Lung (tissue), 11 donors: ENCODE measurements at regions not wholly inside any gene's neighbourhood (a gene's known extent, or its start where the extent isn't known, plus 50 kb on each side); places are given as distances from the start of the nearest gene placed in this dataset.

Experiments used
- ATAC-seq: fragments of 200-7000 bp; cut with Tn5 transposase; one replicate; pipeline ENCODE4 v1.9.1; 2020; ENCODE audit warnings: moderate number of reproducible peaks; ENCODE audit not compliant: insufficient read depth, low FRiP score
- DNase-seq, 3 donors: peaks; one replicate each; pipeline ENCODE4 v3.0.0-alpha.2; 2013 to 2017
- H3K27ac ChIP-seq, 2 donors: one replicate each; pipeline ENCODE4 v1.5.1; 2013; ENCODE audit warnings: mild to moderate bottlenecking in 2 of 2, moderate library complexity in 2 of 2, control low read depth in 1 of 2, inconsistent platforms in 1 of 2, low read depth in 1 of 2, low read length in 1 of 2
- H3K27me3 ChIP-seq, 3 donors: one replicate each; pipeline ENCODE4 v1.5.1; 2013; ENCODE audit warnings: low read length in 2 of 3; ENCODE audit not compliant: control insufficient read depth in 3 of 3, insufficient read depth in 3 of 3
- H3K36me3 ChIP-seq, 4 donors: one replicate each; pipeline ENCODE4 v1.5.1; 2013; ENCODE audit warnings: low read length in 4 of 4, mild to moderate bottlenecking in 1 of 4, moderate library complexity in 1 of 4; ENCODE audit not compliant: control insufficient read depth in 4 of 4, insufficient read depth in 4 of 4
- H3K4me1 ChIP-seq, 5 donors: one replicate each; pipeline ENCODE4 v1.5.1; 2013; ENCODE audit warnings: low read length in 5 of 5, mild to moderate bottlenecking in 2 of 5, moderate library complexity in 1 of 5; ENCODE audit not compliant: control insufficient read depth in 5 of 5, insufficient read depth in 5 of 5
- H3K4me3 ChIP-seq: one replicate; pipeline ENCODE4 v1.5.1; 2013; ENCODE audit warnings: mild to moderate bottlenecking, control low read depth, moderate library complexity
- H3K9ac ChIP-seq, 2 donors: one replicate each; pipeline ENCODE4 v1.5.1; 2013; ENCODE audit warnings: low read length in 2 of 2, control low read depth in 1 of 2; ENCODE audit not compliant: insufficient read depth in 1 of 2
- H3K9me3 ChIP-seq, 4 donors: one replicate each; pipeline ENCODE4 v1.5.1; 2013; ENCODE audit warnings: low read length in 3 of 4, mild to moderate bottlenecking in 1 of 4, moderate library complexity in 1 of 4; ENCODE audit not compliant: control insufficient read depth in 4 of 4, insufficient read depth in 3 of 4
- CTCF ChIP-seq: IDR thresholded peaks from 2 replicates; pipeline ENCODE4 v1.5.1; 2012; ENCODE audit warnings: mild to moderate bottlenecking; ENCODE audit errors: control extremely low read depth, extremely low read depth
- WGBS, 2 donors: extraction: QIAGEN DNeasy Blood & Tissue Kit; methylation state at CpG; one replicate each; pipeline ENCODE4 v1.1.7; 2013; 5-methylcytosine and 5-hydroxymethylcytosine counted together
- donor health status: control.
- donor health status: control.
- donor health status: Bipolar disorder and iron deficiency.
- donor health status: healthy.
- donor health status: DM: yes; HTN: yes; CAD: no.

- Histone ChIP-seq H3K4me1 (peaks cover 0 to 30% (median 3%) of the 10 kb centered on the region in 5 donors), H3K27me3 (no peaks in the 10 kb centered on the region), H3K4me3 (no peak overlapping the region), H3K27ac (peak overlapping the region in 1 of 2 donors; percentile 66), H3K9ac (no peak overlapping the region), H3K9me3 (no peaks in the 10 kb centered on the region), H3K36me3 (no peaks in the 10 kb centered on the region)
- TF ChIP-seq CTCF, result no peak
- no peak for ATAC-seq
- DNase-seq, result no peak
Observed at GRCh38 chr6:122009000-122009350, 390.5 kb upstream of the HSF2 start.

- ATAC-seq, result no peak
- H3K4me3 ChIP-seq, result no peak overlapping the region
- no peak overlapping the region for H3K9ac ChIP-seq
- no peaks in the 10 kb centered on the region for H3K27me3 ChIP-seq
- no peaks in the 10 kb centered on the region for H3K36me3 ChIP-seq
- TF ChIP-seq CTCF, result no peak
- no peak overlapping the region for H3K27ac ChIP-seq
- DNase-seq, result peak in 1 of 3 donors; percentile 16
- no peaks in the 10 kb centered on the region for H3K9me3 ChIP-seq
- peaks cover 0 to 17% (median 0%) of the 10 kb centered on the region in 5 donors for H3K4me1 ChIP-seq
- WGBS, 2 donors, result 89 to 96% methylated on average over 1 of the region's 1 CpG
Observed at GRCh38 chr6:122012578-122012977, 386.9 kb upstream of the HSF2 start.

GRCh38 chr6:122014961-122015360 lies 384.5 kb upstream of the HSF2 start:
- no peak for TF ChIP-seq CTCF
- WGBS, 2 donors, result 87 to 91% methylated on average over 3 of the region's 3 CpGs
- H3K36me3 ChIP-seq, result no peaks in the 10 kb centered on the region
- no peak for DNase-seq
- H3K4me1 ChIP-seq, result no peaks in the 10 kb centered on the region
- no peak overlapping the region for H3K4me3 ChIP-seq
- no peak overlapping the region for H3K9ac ChIP-seq
- no peak for ATAC-seq
- no peak overlapping the region for H3K27ac ChIP-seq
- no peaks in the 10 kb centered on the region for H3K9me3 ChIP-seq
- no peaks in the 10 kb centered on the region for H3K27me3 ChIP-seq

GRCh38 chr6:122020588-122021264 lies 378.7 kb upstream of the HSF2 start:
- H3K36me3 ChIP-seq, result no peaks in the 10 kb centered on the region
- no peak overlapping the region for H3K27ac ChIP-seq
- no peak overlapping the region for H3K4me3 ChIP-seq
- H3K9me3 ChIP-seq, result no peaks in the 10 kb centered on the region
- WGBS, 2 donors, result 60 to 71% methylated on average over 3 of the region's 3 CpGs
- TF ChIP-seq CTCF, result no peak
- no peaks in the 10 kb centered on the region for H3K4me1 ChIP-seq
- H3K27me3 ChIP-seq, result no peaks in the 10 kb centered on the region
- ATAC-seq (no peak), DNase-seq (peak in 2 of 3 donors; percentile 41 to 47)
- no peak overlapping the region for H3K9ac ChIP-seq
